Smooth muscle cell (in vitro differentiated cells): ENCODE measurements at regions not wholly inside any gene's neighbourhood (a gene's known extent, or its start where the extent isn't known, plus 50 kb on each side); places are given as distances from the start of the nearest gene placed in this dataset.
A peak's percentile ranks its signal among the peaks of the same experiment; 100 is the strongest.

Experiments used
- DNase-seq: peaks from one replicate; lab custom pipeline; 2025; ENCODE audit not compliant: unreplicated experiment; lab: John Stamatoyannopoulos, UW
- H2AFZ ChIP-seq: fragments of 200-600 bp; sonication (generic); 2 replicates; pipeline ENCODE4 v1.6.0; 2016; ENCODE audit warnings: antibody characterized with exemption, low read depth, mild to moderate bottlenecking
- H3F3A ChIP-seq: fragments of 200-600 bp; sonication (generic); 2 replicates; pipeline ENCODE4 v1.6.0; 2017; ENCODE audit warnings: antibody characterized with exemption, low read depth
- H3K27ac ChIP-seq: fragments of 200-600 bp; sonication (generic); 2 replicates; pipeline ENCODE4 v1.5.1; 2016; ENCODE audit warnings: low read depth, mild to moderate bottlenecking
- H3K27me3 ChIP-seq: fragments of 200-600 bp; sonication (generic); 2 replicates; pipeline ENCODE4 v1.6.1; 2016; ENCODE audit warnings: low read depth, mild to moderate bottlenecking
- H3K36me3 ChIP-seq: fragments of 200-600 bp; sonication (generic); 2 replicates; pipeline ENCODE4 v1.5.1; 2016; ENCODE audit warnings: low read depth
- H3K4me1 ChIP-seq: fragments of 200-600 bp; sonication (generic); 2 replicates; pipeline ENCODE4 v1.5.1; 2016; ENCODE audit warnings: low read depth
- H3K4me2 ChIP-seq: fragments of 200-600 bp; sonication (generic); 2 replicates; pipeline ENCODE4 v1.6.0; 2016; ENCODE audit warnings: mild to moderate bottlenecking
- H3K4me3 ChIP-seq: fragments of 200-600 bp; sonication (generic); 2 replicates; pipeline ENCODE4 v1.5.1; 2016; ENCODE audit warnings: mild to moderate bottlenecking
- H3K79me2 ChIP-seq: fragments of 200-600 bp; sonication (generic); 2 replicates; pipeline ENCODE4 v1.6.0; 2016; ENCODE audit warnings: low read depth, mild to moderate bottlenecking
- H3K9ac ChIP-seq: fragments of 200-600 bp; sonication (generic); 2 replicates; pipeline ENCODE4 v1.6.0; 2016; ENCODE audit warnings: low read depth
- H3K9me3 ChIP-seq: fragments of 200-600 bp; sonication (generic); replicated peaks from 2 replicates; pipeline ENCODE4 v1.5.1; 2016; ENCODE audit warnings: low read depth
- H4K20me1 ChIP-seq: fragments of 200-600 bp; sonication (generic); 2 replicates; pipeline ENCODE4 v1.6.0; 2016; ENCODE audit warnings: low read depth
- CTCF ChIP-seq: fragments of 200-600 bp; sonication (generic); IDR thresholded peaks from 2 replicates; pipeline ENCODE4 v1.5.1; 2017; ENCODE audit warnings: borderline replicate concordance, mild to moderate bottlenecking, antibody characterized with exemption; ENCODE audit not compliant: insufficient read depth, poor library complexity, severe bottlenecking
- WGBS: methylation state at CpG from one replicate; pipeline ENCODE4 v1.1.7; 2016; ENCODE audit warnings: low lambda C conversion rate; 5-methylcytosine and 5-hydroxymethylcytosine counted together

GRCh38 chr12:89999699-90000505 is 291.3 kb upstream of the ATP2B1 start:
- H3K4me3 ChIP-seq: no peak overlapping the region
- H4K20me1 ChIP-seq: no peaks in the 10 kb centered on the region
- DNase-seq: no peak
- H3K9ac ChIP-seq: no peak overlapping the region
- no peaks in the 10 kb centered on the region for H3K36me3 ChIP-seq
- H3F3A ChIP-seq: no peaks in the 10 kb centered on the region
- peak overlapping the region; percentile 8 for H3K27ac ChIP-seq
- no peaks in the 10 kb centered on the region for H3K9me3 ChIP-seq
- H3K4me2 ChIP-seq: peak overlapping the region; percentile 34
- 0% methylated on average over 2 of the region's 2 CpGs for whole genome bisulfite sequencing
- no peaks in the 10 kb centered on the region for H3K27me3 ChIP-seq
- H2AFZ ChIP-seq: no peak overlapping the region
- TF ChIP-seq CTCF: no peak
- H3K79me2 ChIP-seq: no peaks in the 10 kb centered on the region
- H3K4me1 ChIP-seq: peaks cover 18% of the 10 kb centered on the region

DNA sequence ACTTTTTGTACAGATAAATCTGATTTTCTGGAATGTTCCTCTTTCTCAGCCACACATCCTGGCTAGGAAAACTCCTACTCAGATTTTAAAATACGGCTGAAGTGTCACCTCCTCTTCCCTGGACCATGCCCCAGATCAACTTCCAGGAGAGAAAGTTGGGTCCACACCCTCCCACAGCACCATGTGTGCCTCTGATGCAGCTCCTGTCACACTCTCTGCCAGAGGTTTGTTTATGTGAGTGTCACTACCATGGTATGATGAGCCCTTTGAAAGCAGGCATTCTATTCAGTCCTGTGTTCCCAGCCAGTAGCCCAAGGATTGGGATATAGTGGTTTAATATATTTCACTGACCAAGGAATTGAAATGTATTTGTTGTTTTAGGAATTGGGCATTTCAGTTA is 287.2 kb upstream of the ATP2B1 start:
- TF ChIP-seq CTCF: no peak
- peaks cover 7% of the 10 kb centered on the region for H3K4me1 ChIP-seq
- H3K27me3 ChIP-seq: no peaks in the 10 kb centered on the region
- no peaks in the 10 kb centered on the region for H4K20me1 ChIP-seq
- 50% methylated on average over 1 of the region's 1 CpG for WGBS
- no peak overlapping the region for H3K4me3 ChIP-seq
- no peaks in the 10 kb centered on the region for H3F3A ChIP-seq
- no peak overlapping the region for H2AFZ ChIP-seq
- no peak for DNase-seq
- no peaks in the 10 kb centered on the region for H3K79me2 ChIP-seq
- H3K27ac ChIP-seq: no peak overlapping the region
- no peaks in the 10 kb centered on the region for H3K9me3 ChIP-seq
- no peaks in the 10 kb centered on the region for H3K36me3 ChIP-seq
- no peak overlapping the region for H3K9ac ChIP-seq
- no peak overlapping the region for H3K4me2 ChIP-seq

DNA sequence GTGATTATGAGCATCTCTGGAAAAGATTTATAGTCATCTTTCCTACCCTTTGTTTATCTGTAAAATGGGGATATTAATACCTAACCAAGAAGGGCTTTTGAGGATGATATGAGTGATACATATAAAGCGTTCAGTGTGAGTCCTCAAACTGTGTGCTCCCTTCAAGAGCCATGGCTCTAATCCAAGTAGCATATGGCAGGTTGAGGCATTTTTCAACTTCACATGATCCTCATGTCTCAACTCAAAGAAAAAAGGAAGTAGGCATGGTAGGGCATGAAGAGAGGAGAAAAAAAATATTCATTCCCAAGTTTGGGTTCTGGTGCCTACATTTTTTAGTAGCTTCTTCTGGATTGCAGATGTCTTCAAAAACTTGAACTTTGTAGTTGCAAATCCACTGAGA is 286.3 kb upstream of the ATP2B1 start:
- no peaks in the 10 kb centered on the region for H3K9me3 ChIP-seq
- peaks cover 3% of the 10 kb centered on the region for H3K4me1 ChIP-seq
- H3K9ac ChIP-seq: no peak overlapping the region
- 78% methylated on average over 1 of the region's 1 CpG for WGBS
- no peak overlapping the region for H3K4me2 ChIP-seq
- no peaks in the 10 kb centered on the region for H4K20me1 ChIP-seq
- TF ChIP-seq CTCF: no peak
- H2AFZ ChIP-seq: no peak overlapping the region
- no peak overlapping the region for H3K27ac ChIP-seq
- H3F3A ChIP-seq: no peaks in the 10 kb centered on the region
- no peak for DNase-seq
- H3K27me3 ChIP-seq: no peaks in the 10 kb centered on the region
- no peaks in the 10 kb centered on the region for H3K36me3 ChIP-seq
- no peak overlapping the region for H3K4me3 ChIP-seq
- no peaks in the 10 kb centered on the region for H3K79me2 ChIP-seq

GRCh38 chr12:89993632-89994031 is 285.0 kb upstream of the ATP2B1 start:
- Histone ChIP-seq H3K4me1 (peaks cover 2% of the 10 kb centered on the region), H3K79me2 (no peaks in the 10 kb centered on the region), H3K27me3 (no peaks in the 10 kb centered on the region), H2AFZ (no peak overlapping the region), H3K9me3 (no peaks in the 10 kb centered on the region), H3K4me2 (no peak overlapping the region), H3F3A (peaks cover under 1% of the 10 kb centered on the region), H3K27ac (no peak overlapping the region), H3K4me3 (no peak overlapping the region), H4K20me1 (no peaks in the 10 kb centered on the region), H3K36me3 (no peaks in the 10 kb centered on the region), H3K9ac (no peak overlapping the region)
- DNase-seq: no peak
- WGBS: 82% methylated on average over 1 of the region's 1 CpG
- TF ChIP-seq CTCF: no peak
